ENCODE measurements at regions not wholly inside any gene's neighbourhood (a gene's known extent, or its start where the extent isn't known, plus 50 kb on each side); places are given as distances from the start of the nearest gene placed in this dataset.
"Not testable (repeated sequence)": the region's sequence is repeated elsewhere in the genome, so short reads cannot be mapped to it uniquely, and the experiment has no call there.

GRCh38 chr6:1197309-1197708 lies 114.6 kb upstream of the FOXQ1 start:
- DNase-seq = no peak

- no peak for DNase-seq
Observed at GRCh38 chr6:1191141-1191630, 120.7 kb upstream of the FOXQ1 start.

- no peak for DNase-seq
Observed at GRCh38 chr6:1190366-1190765, 121.5 kb upstream of the FOXQ1 start.

GRCh38 chr6:1188199-1188598 lies 123.7 kb upstream of the FOXQ1 start:
- DNase-seq = no peak

GRCh38 chr6:1187293-1188131 lies 124.4 kb upstream of the FOXQ1 start:
- no peak for DNase-seq

DNA sequence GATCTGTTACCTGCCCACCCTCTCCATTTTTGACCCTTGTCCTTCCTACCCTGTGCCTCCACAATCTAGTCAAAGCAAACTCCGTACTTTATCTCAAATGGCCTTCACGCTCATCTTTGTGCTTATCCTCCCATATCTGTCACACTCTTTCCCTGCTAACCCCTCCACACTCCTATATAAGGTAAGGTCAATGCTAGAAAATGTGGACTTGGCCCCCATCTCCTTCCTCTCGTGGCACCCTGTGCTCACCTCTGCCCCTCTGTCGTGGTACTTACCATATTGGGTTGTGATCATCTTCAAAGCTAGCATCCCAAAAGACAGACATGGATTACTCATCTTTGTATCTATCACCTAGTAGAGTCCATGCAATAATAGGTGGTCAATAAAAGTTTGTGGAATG lies 127.6 kb upstream of the FOXQ1 start:
- DNase-seq = no peak

- no peak for DNase-seq
Observed at GRCh38 chr6:1182722-1183521, 129.0 kb upstream of the FOXQ1 start.

DNA sequence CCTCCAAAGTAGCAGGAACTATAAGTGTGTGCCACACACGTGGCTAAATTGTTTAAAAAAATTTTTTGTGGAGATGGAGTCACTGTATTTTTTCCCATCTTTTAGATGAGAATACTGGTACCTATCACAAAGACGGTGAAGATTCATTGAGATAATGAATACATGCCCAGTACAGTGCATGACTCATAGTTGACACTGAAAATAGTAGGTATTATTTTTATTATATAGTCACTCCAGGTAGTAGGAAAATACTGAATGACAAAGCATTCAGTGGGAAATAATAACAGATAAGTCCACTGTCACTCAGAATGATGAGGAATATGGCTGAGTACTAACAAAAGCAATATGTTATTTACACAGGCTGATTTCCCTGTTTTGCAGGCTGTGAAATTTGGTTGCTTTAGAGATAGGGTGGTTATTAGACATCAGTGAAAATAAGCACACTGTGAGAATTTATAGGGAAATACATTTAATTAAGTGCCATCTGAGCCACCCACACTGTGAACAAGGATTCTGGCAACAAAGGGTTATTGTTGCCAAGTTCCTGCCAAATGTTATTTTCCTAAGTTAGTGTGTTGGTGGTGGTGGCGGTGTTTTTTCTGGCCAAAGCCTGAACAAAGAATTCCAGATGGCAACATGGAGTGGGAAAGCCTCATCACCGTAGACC lies 129.8 kb upstream of the FOXQ1 start:
- DNase-seq = no peak

DNA sequence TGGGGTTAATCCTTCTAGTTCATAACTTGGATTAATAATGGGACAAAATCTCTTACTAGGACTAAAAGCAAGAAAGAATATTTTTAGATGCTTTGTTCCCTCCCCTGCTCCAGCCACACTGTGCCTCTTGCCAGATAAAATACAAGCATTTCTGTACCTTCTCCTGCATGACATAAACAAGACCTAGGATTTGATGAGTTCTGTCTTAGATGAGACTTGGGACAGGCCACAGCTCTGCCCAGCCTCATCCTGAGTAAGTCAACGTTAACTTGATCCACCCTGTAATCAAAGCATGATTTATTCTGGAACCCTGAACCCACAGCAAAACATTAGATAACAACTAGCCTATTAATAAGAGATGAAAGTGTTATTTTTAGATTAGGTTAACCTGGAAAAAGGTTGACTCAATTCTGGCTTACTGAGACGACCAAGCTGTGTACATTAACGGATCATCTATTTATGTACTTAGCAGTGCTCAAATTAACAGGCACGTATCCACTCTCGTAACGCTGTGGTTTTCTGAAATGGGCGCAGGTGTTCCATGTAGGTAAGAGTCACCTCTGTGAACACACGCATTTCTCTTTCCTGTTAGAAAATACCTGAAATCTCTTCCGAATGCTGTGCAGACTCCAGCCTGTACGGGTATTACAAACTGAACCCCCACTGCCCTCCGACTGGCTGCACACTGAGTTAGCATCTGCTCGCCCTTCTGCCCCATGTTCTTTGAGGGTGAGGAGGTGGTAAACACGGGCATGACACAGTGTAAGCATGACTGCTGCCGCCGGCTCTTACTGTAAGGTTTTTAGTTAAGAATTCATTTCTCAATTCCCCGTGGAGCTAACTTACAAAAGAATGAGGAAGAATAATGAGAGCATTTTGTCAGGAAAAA lies 132.1 kb upstream of the FOXQ1 start:
- DNase-seq = no peak

DNA sequence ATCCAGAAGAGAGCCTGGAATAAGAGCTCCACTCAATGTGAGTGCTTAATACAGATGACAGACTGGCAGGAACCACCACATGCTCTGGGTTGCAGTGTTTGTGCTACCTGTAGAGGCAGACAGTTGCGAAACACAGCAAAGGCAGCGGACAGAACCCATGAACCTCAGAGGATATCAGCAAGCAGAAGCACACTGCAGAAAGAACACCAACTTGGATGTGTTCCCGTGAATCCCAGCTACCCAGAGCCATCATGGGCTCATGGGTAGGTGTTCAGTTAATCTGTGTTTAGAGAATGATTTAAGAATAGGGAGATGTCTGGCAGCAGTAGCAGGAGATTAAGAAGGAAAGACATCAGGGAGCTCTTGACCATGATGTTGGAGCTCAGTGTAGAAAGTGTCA lies 133.3 kb upstream of the FOXQ1 start:
- DNase-seq = no peak

DNA sequence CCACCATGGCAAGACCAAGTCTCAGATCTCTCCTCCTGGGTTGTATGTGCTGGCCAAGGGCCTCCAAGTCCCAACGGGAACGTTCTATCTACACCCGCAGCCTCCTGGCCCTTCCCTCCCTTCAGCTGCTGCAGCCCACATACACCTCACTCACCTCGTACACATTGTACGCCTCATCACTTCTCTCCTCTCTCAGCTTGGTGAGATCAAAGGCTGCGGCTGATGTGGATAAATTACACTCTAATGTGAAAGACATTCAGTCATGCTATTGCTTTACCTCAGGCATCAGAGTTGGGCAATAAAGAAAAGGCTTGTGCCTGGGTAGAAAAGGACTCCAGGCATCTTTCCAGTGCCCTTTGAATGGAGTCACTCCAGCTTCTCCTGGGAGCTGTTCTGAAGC lies 135.3 kb upstream of the FOXQ1 start:
- DNase-seq = no peak

DNA sequence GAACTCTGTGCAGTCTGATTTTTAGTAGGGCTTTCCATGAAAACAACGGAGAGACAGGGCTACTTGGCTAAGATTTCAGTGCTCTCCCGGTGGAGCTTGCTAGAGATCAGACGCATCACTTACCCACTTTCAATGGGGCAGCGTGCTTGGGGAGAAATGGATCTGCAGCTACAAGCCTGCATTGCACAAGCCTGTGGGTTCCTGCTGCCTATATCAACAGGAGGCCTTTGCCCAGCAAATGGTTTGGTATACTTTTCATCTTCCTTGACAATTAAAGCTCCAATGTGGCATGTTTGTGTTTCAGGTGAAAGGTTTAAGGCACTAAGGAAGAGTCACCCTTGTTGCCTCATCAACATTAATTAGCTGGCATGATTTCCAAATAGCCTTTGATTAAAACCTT lies 136.0 kb upstream of the FOXQ1 start:
- no peak for DNase-seq

DNA sequence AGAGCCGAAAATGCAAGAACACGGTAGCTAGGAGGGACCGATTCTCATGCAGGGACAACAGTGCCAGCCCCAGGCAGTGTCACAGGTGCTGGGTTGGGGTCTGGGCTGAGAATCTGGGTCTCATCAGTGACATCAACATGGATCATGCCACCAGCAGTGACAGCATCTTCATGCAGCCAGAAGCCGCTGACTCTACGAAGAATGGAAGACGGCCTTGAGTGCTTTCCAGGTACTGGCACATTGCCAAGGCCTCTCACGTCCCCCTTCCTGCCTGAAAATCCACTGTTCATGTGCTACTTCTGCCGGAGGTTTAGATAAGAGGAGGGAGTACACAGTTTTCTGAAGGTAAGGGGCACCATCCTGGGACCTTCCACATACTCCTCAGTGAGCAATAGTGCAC lies 141.1 kb upstream of the FOXQ1 start:
- DNase-seq = no peak

DNA sequence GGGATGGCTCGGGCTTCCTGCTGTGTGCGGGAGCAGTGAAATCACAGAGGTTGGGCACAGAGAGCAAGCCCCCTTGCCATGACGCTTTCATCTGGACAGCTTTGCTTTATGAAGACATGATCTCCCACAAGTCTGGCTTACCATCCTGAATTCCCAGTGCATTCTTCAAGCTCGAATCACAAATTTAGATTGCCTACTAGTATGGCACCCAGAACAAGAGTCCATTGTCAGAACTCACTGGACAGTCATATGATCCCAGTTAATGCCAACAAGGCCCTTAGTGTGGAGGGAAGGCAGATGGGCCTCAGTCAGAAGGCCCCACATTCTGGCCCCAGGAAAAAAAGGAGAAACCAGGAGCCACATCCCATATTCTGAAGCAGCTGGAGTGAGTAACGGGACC lies 147.3 kb upstream of the FOXQ1 start:
- DNase-seq = no peak

DNA sequence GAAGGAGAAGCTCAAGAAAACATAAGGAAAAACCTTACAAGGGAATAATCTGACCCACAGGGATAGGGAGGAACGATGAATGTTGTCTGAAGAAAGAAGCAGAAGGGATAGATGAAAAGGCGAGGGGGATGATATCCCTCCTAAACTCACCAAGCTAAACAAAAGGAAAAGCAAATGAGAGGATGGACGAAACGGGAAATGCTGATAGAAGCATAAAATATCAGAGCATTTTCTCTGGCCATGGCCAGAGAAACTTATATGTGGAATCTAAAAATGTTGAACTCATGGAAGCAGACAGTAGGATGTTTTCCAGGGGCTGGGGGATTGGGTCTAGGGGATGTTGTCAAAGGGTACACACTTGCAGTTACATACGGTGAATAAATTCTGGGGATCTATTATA lies 148.4 kb upstream of the FOXQ1 start:
- no peak for DNase-seq

DNA sequence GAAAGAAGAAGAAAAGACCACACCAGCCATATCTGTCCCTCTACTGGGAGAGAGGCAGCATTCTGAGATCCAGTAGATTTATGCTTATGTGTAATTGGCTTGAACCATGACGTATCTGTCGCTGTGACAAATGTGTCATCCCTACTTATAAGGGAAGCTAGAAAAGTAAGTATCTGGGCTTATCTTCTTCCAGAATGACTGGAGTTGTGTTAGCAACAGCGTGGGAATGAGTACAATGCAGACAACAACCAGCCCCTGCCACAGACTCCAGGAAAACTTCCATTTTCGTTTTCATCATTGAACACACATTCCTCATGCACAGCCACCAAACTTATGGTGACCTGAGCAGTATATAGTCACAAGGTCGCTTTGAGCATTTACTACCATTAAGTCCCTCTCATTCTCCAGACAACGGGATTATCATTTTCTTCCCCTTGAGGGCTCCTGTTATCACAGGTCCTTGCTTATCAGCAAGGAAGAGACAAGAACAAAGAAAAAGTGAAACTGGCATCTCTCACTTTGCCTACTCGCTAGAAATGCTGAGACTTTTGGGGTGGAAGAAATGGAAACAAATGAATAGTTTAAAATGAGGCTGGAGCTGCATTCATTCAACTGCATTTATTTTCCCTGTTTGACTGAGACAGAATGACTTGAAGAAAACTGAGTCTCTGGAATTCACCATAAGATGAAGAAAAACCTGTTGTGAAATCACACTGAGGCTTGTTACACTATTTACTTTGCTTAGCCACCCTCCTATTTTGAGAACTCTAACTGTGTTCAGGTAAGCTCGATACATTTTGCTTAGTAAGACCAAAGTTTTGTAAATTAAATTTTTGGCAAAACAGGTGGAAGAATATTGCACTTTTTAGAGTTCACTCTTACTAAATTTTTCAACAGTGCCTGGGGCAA lies 149.3 kb upstream of the FOXQ1 start:
- DNase-seq = no peak

- not testable (repeated sequence) for DNase-seq
Observed at GRCh38 chr6:1156411-1156810, 155.5 kb upstream of the FOXQ1 start.

DNA sequence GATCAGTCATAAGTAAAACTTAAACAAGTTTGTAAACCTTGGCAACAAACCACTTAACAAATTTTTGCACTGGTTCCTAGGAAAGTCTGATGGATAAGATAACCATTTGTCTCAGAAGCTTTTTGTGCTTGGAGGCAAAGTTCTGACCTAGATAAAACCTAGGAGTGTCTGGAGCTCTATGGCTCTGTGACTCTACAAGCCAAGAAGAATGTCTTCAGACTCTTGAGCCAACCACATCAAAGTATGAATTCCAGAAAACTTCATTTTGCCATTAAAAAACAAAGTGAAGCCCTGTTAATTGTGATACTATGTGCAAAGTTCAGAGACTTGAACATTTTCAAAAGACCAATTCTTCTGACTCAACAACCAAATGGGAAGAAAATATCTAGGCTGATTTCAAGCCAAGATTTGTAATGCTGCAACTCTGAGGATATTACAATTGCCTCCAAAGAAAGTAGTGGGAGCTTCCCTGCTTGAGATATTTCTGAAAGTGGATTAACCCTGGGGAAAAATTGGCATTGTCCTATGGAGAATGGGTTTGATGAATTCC lies 158.1 kb upstream of the FOXQ1 start:
- DNase-seq = no peak

DNA sequence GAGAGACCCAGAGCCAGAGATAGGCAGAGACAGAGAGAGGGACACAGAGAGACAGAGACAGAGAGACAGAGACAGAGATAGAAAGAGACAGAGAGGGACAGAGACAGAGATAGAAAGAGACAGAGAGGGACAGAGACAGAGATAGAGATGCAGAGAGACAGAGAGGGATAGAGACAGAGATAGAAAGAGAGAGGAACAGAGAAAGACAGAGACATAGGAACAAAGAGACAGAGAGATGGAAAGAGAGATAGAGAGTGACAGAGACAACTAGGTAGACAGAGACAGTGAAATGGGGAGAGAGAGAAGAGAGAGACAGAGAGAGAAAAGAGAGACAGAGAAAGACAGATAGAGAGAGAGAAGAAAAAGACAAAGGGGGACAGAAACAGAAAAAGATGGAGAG lies 165.4 kb upstream of the FOXQ1 start:
- no peak for DNase-seq

DNA sequence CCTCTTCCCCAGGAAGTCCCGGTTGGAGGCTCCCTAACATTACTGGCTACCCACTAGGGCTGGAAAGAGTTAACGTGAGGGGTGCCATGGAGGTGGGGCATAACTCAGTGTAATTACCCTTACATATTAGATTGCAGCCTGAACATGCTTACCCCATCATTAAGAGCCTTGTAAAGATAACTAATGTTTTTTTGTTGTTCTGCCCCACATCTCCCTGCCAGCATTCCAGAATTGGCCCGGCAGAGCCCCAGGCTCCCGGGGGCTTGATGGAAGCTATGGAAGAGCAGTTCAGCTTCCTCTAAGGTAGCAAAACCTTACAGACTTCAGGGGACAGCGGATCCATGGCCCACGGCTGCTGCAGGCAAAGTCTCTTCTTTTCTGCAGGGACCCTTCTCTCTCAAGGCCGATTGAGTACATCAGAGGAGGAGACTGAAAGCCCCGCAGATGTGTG lies 166.1 kb upstream of the FOXQ1 start:
- DNase-seq = no peak

All from stimulated activated CD8-positive, alpha-beta memory T cell treated with anti-CD3 and anti-CD28 coated beads, Interleukin-4, amount 100 ng/mL, for 48 hours (primary cell).